A549 (cell line): ENCODE measurements at regions not wholly inside any gene's neighbourhood (a gene's known extent, or its start where the extent isn't known, plus 50 kb on each side); places are given as distances from the start of the nearest gene placed in this dataset.

Experiments used
- ATAC-seq, 2 experiments: fragments of 200-7000 bp in 1 of 2; fragments of >200 bp in 1 of 2; cut with Nextera tagmentation in 1 of 2; cut with Tn5 transposase in 1 of 2; 3 replicates each; pipeline versions ENCODE4 v1.8.0 to v1.9.1; 2018 to 2020; ENCODE audit warnings: mild to moderate bottlenecking in 1 of 2, moderate library complexity in 1 of 2
- CTCF ChIA-PET: fragments of 300-600 bp; sonication (Branson Sonifier 250); formaldehyde crosslinking; extraction: SDS; loops from one replicate; lab custom pipeline; 2021; ENCODE audit warnings: antibody characterized with exemption, inconsistent platforms; lab: Yijun Ruan, JAX
- POLR2A ChIA-PET: fragments of 350-600 bp; formaldehyde crosslinking; extraction: SDS; loops from one replicate; lab custom pipeline; 2021; ENCODE audit warnings: antibody characterized with exemption, inconsistent platforms; lab: Yijun Ruan, JAX
- DNase-seq, 2 experiments: peaks; one replicate each; pipeline versions ENCODE4 v3.0.0 to v3.0.0-alpha.2; 2011 to 2016; ENCODE audit warnings: low read depth in 1 of 2, low spot score in 1 of 2
- FAIRE-seq: peaks from 2 replicates; lab custom pipeline; 2011; peaks lifted over from hg19 to GRCh38; lab: Jason Lieb, UNC
- H3K27ac ChIP-seq, 2 experiments: fragments of >200 bp; sonication (Bioruptor Twin); formaldehyde crosslinking; 3 replicates each; pipeline ENCODE4 v1.5.1; 2016 to 2017
- H3K4me1 ChIP-seq: fragments of >200 bp; sonication (Bioruptor Twin); formaldehyde crosslinking; 3 replicates; pipeline ENCODE4 v1.6.1; 2016
- H3K4me2 ChIP-seq: fragments of >200 bp; sonication (Bioruptor Twin); formaldehyde crosslinking; 3 replicates; pipeline ENCODE4 v1.6.1; 2016
- H3K4me3 ChIP-seq: fragments of >200 bp; sonication (Bioruptor Twin); formaldehyde crosslinking; 3 replicates; pipeline ENCODE4 v1.5.1; 2016
- H3K9me3 ChIP-seq: fragments of >200 bp; sonication (Bioruptor Twin); formaldehyde crosslinking; 3 replicates; pipeline ENCODE4 v1.6.1; 2016
- HOXA7 ChIP-seq: fragments of 250-450 bp; sonication (Bioruptor Pico); IDR thresholded peaks from 2 replicates; pipeline ENCODE4 v1.5.0; 2020; ENCODE audit warnings: mild to moderate bottlenecking, moderate library complexity
- RNF2 ChIP-seq: fragments of 200-600 bp; sonication (generic); IDR thresholded peaks from 2 replicates; pipeline ENCODE4 v1.6.1; 2016; ENCODE audit warnings: low read depth, mild to moderate bottlenecking, antibody characterized with exemption, moderate library complexity, borderline replicate concordance
- ZNF302 ChIP-seq: fragments of 250-450 bp; sonication (Bioruptor Pico); IDR thresholded peaks from 2 replicates; pipeline ENCODE4 v1.9.0; 2021; ENCODE audit warnings: inconsistent platforms, mild to moderate bottlenecking, moderate library complexity
- WGBS: methylation state at CpG from one replicate; pipeline ENCODE4 v1.1.6; 2017; ENCODE audit errors: missing lambda C conversion rate; 5-methylcytosine and 5-hydroxymethylcytosine counted together

DNA sequence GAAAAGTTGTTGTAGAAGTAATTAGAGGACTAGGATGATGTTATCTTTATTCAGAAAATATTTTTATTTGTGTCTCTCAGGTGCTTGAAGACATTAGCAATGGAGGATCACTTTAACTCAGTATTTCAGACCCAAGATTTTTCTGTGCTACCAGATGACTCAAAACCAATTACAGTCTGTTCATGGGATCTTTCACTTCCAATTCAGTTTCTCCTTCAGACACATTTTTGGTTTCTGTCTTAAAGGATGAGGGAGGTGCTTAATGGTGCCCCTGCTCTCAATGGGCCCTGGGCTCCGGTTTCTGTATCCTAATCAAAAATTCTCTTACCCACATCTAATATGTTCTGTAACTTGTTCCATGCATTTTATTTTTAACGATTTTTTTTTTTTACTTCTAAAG, 53.7 kb upstream of the HDAC4 start:
- Histone ChIP-seq H3K4me2 (no peak overlapping the region), H3K9me3 (peaks cover 32% of the 10 kb centered on the region; the same call in 2 of the 3 replicates), H3K4me1 (no peaks in the 10 kb centered on the region), H3K4me3 (no peak overlapping the region), H3K27ac (no peak overlapping the region)
- ATAC-seq (no peak), FAIRE-seq (no peak), DNase-seq (no peak)
- CTCF ChIA-PET: interaction anchor here (0.6 kb wide), 1 partner anchor 7 kb away, joined by 3 read pairs; no protein-coding TSS in a partner anchor
- TF ChIP-seq RNF2 (peak; percentile 51; the same call in 1 of the 2 replicates), HOXA7 (CRISPR knock-in tag) (no peak), ZNF302 (CRISPR knock-in tag) (no peak)
- WGBS: 10% methylated on average over 2 of the region's 2 CpGs
- POLR2A ChIA-PET: no interaction called here
